ENCODE measurements at regions not wholly inside any gene's neighbourhood (a gene's known extent, or its start where the extent isn't known, plus 50 kb on each side); places are given as distances from the start of the nearest gene placed in this dataset.

- H3K4me3 ChIP-seq (ENCODE audit: low read length), result no peak overlapping the region
- no peaks in the 10 kb centered on the region for H3K4me1 ChIP-seq (ENCODE audit: control insufficient read depth, low read length)
- TF ChIP-seq EZH2phosphoT487 (IDR thresholded peaks at IDR 0.05; ENCODE audit: borderline replicate concordance, low read length) (no peak), CTCF (IDR thresholded peaks at IDR 0.05; ENCODE audit: low read depth, low read length, poor library complexity, severe bottlenecking) (no peak)
- H3F3A ChIP-seq (ENCODE audit: control insufficient read depth, insufficient read depth), result no peaks in the 10 kb centered on the region
- H3K79me2 ChIP-seq (ENCODE audit: control insufficient read depth, low read length), result no peaks in the 10 kb centered on the region
- no peak overlapping the region for H3K4me2 ChIP-seq (ENCODE audit: low read length)
- no peak overlapping the region for H3K27ac ChIP-seq (ENCODE audit: low read depth, low read length)
- H3K9me2 ChIP-seq (replicated peaks; ENCODE audit: control insufficient read depth, low read length), result no peaks in the 10 kb centered on the region
- H3K36me3 ChIP-seq (ENCODE audit: control insufficient read depth, low read length), result no peaks in the 10 kb centered on the region
- no peaks in the 10 kb centered on the region for H4K20me1 ChIP-seq (ENCODE audit: control insufficient read depth, insufficient read depth, low read depth, low read length)
- H3K27me3 ChIP-seq (ENCODE audit: control insufficient read depth, low read length), result no peaks in the 10 kb centered on the region
- H3K9me3 ChIP-seq (ENCODE audit: control insufficient read depth, insufficient read depth, low read length), result no peaks in the 10 kb centered on the region
These were observed 57.5 kb upstream of the DYNLT3 start for GRCh38 chrX:37904833-37905232.

GRCh38 chrX:37905436-37906147 lies 58.2 kb upstream of the DYNLT3 start:
- H3K9me3 ChIP-seq (ENCODE audit: control insufficient read depth, insufficient read depth, low read length), result no peaks in the 10 kb centered on the region
- H4K20me1 ChIP-seq (ENCODE audit: control insufficient read depth, insufficient read depth, low read depth, low read length), result no peaks in the 10 kb centered on the region
- H3K9me2 ChIP-seq (replicated peaks; ENCODE audit: control insufficient read depth, low read length), result no peaks in the 10 kb centered on the region
- no peaks in the 10 kb centered on the region for H3K27me3 ChIP-seq (ENCODE audit: control insufficient read depth, low read length)
- H3K79me2 ChIP-seq (ENCODE audit: control insufficient read depth, low read length), result no peaks in the 10 kb centered on the region
- TF ChIP-seq EZH2phosphoT487 (IDR thresholded peaks at IDR 0.05; ENCODE audit: borderline replicate concordance, low read length), result no peak
- no peak overlapping the region for H3K27ac ChIP-seq (ENCODE audit: low read depth, low read length)
- H3F3A ChIP-seq (ENCODE audit: control insufficient read depth, insufficient read depth), result no peaks in the 10 kb centered on the region
- no peaks in the 10 kb centered on the region for H3K4me1 ChIP-seq (ENCODE audit: control insufficient read depth, low read length)
- H3K36me3 ChIP-seq (ENCODE audit: control insufficient read depth, low read length), result no peaks in the 10 kb centered on the region
- no peak overlapping the region for H3K4me2 ChIP-seq (ENCODE audit: low read length)
- no peak overlapping the region for H3K4me3 ChIP-seq (ENCODE audit: low read length)

GRCh38 chrX:37906357-37906756 lies 59.0 kb upstream of the DYNLT3 start:
- Histone ChIP-seq H3K9me3 (ENCODE audit: control insufficient read depth, insufficient read depth, low read length) (no peaks in the 10 kb centered on the region), H3K4me1 (ENCODE audit: control insufficient read depth, low read length) (no peaks in the 10 kb centered on the region), H4K20me1 (ENCODE audit: control insufficient read depth, insufficient read depth, low read depth, low read length) (no peaks in the 10 kb centered on the region), H3K27me3 (ENCODE audit: control insufficient read depth, low read length) (no peaks in the 10 kb centered on the region), H3K27ac (ENCODE audit: low read depth, low read length) (no peak overlapping the region), H3K4me2 (ENCODE audit: low read length) (no peak overlapping the region), H3K4me3 (ENCODE audit: low read length) (no peak overlapping the region), H3K79me2 (ENCODE audit: control insufficient read depth, low read length) (no peaks in the 10 kb centered on the region), H3F3A (ENCODE audit: control insufficient read depth, insufficient read depth) (no peaks in the 10 kb centered on the region), H3K36me3 (ENCODE audit: control insufficient read depth, low read length) (no peaks in the 10 kb centered on the region), H3K9me2 (replicated peaks; ENCODE audit: control insufficient read depth, low read length) (no peaks in the 10 kb centered on the region)
- TF ChIP-seq EZH2phosphoT487 (IDR thresholded peaks at IDR 0.05; ENCODE audit: borderline replicate concordance, low read length) (no peak), CTCF (IDR thresholded peaks at IDR 0.05; ENCODE audit: low read depth, low read length, poor library complexity, severe bottlenecking) (no peak)

- Histone ChIP-seq H3K9me3 (ENCODE audit: control insufficient read depth, insufficient read depth, low read length) (no peaks in the 10 kb centered on the region), H4K20me1 (ENCODE audit: control insufficient read depth, insufficient read depth, low read depth, low read length) (no peaks in the 10 kb centered on the region), H3K4me2 (ENCODE audit: low read length) (no peak overlapping the region), H3K9me2 (replicated peaks; ENCODE audit: control insufficient read depth, low read length) (no peaks in the 10 kb centered on the region), H3K27ac (ENCODE audit: low read depth, low read length) (no peak overlapping the region), H3F3A (ENCODE audit: control insufficient read depth, insufficient read depth) (no peaks in the 10 kb centered on the region), H3K36me3 (ENCODE audit: control insufficient read depth, low read length) (no peaks in the 10 kb centered on the region), H3K79me2 (ENCODE audit: control insufficient read depth, low read length) (no peaks in the 10 kb centered on the region), H3K27me3 (ENCODE audit: control insufficient read depth, low read length) (no peaks in the 10 kb centered on the region), H3K4me3 (ENCODE audit: low read length) (no peak overlapping the region), H3K4me1 (ENCODE audit: control insufficient read depth, low read length) (no peaks in the 10 kb centered on the region)
- TF ChIP-seq EZH2phosphoT487 (IDR thresholded peaks at IDR 0.05; ENCODE audit: borderline replicate concordance, low read length) (no peak), CTCF (IDR thresholded peaks at IDR 0.05; ENCODE audit: low read depth, low read length, poor library complexity, severe bottlenecking) (no peak)
These were observed 62.8 kb upstream of the DYNLT3 start for GRCh38 chrX:37910186-37910585.
